ENCODE measurements at regions not wholly inside any gene's neighbourhood (a gene's known extent, or its start where the extent isn't known, plus 50 kb on each side); places are given as distances from the start of the nearest gene placed in this dataset.

GRCh38 chr10:110433740-110434139, 64.0 kb upstream of the DUSP5 start:
- DNase-seq (ENCODE audit: low spot score): no peak

DNA sequence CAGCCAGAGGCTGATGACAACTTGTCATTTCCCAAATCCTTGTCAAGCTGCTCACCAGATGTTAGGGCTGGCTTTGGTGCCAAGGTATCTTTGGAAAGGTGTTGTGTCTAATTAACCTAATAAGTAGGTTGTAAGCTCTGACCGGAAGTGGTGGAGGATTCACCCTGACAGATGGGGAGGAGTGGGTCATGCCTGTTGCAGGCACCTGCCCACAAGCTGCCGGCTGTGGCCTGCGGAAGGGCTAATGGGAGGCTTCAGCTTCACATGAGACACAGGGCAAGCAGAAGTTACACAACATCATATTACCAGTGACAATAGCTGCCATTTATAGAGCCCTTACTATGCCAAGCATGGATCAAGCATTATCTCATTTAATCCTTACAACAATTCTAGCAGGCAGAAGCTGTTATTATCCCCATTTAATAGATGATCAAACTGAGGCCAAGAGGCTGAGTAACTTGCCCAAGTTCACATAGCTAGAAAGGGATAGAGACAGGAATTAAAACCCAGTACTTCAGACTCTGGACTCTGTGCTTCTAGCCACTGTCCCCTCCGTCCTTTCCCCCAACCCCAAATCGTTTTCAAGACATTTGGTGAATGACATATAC, 63.1 kb upstream of the DUSP5 start:
- DNase-seq (ENCODE audit: low spot score): no peak

DNA sequence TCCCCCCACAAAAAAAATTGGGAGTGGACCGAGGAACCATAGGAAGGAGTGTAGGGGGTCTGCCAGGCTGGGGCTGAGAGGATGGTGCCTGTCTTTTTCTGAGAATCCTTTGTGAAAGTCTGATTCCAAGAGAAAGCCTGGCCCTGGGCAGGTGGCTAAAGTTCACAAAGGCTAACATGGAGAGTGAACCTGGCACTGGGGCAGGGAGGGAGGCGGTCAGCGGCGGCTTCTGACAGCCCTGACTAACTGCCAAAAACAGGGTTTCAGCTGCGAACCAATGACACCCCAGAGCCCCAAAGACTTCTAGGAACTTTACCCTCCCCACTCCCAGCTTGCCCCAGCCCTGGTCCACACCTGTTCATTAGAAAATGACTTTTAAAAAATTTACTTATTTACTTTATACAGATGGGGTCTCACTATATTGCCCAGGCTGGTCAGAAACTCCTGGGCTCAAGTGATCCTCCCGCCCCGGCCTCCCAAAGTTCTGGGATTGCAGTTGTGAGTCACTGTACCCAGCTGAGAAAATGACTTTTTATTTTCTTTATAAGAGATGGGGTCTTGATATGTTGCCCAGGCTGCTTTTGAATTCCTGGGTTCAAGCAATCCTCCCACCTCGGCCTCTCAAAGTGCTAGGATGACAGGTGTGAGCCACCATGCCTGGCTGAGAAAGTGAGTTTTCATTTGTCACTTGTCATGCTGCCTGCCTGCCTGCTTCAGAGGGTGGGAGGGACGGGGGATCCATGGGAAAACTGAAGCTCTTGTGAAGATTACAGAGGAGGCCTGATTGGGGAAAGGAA, 61.0 kb upstream of the DUSP5 start:
- no peak for DNase-seq (ENCODE audit: low spot score)

DNA sequence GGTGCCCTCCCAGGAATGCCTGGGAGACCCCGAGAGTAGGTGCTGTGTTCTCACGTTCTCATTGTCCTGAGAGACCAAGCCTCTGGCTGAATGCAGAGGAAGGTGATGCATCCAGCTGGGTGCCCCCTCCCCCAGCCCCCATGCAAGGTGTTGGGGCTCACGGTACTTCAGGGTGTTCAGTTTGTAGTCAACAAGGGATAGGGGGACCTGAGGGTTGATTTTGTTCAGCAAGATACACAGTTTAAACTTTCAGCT, 60.4 kb upstream of the DUSP5 start:
- no peak for DNase-seq (ENCODE audit: low spot score)

GRCh38 chr10:110437761-110438341, 59.9 kb upstream of the DUSP5 start:
- DNase-seq (ENCODE audit: low spot score): no peak

DNA sequence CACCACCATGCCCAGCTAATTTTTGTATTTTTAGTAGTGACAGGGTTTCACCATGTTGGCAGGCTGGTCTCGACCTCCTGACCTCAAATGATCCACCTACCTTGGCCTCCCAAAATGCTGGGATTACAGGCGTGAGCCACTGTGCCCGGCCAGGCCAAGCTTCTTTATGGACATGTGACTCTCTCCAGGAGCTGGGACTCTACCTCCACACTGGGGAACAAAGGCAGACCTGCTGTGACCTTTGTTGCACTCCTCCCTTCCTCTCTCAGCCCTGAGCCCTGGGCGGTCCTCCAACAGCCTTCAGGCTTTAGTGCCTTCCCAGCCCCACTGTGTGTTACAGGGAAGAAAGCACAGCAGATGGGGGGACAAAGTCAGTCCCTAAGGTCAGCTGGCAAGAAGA, 55.0 kb upstream of the DUSP5 start:
- no peak for DNase-seq (ENCODE audit: low spot score)

- DNase-seq (ENCODE audit: low spot score): no peak
These were observed 54.3 kb upstream of the DUSP5 start for GRCh38 chr10:110443239-110444003.

DNA sequence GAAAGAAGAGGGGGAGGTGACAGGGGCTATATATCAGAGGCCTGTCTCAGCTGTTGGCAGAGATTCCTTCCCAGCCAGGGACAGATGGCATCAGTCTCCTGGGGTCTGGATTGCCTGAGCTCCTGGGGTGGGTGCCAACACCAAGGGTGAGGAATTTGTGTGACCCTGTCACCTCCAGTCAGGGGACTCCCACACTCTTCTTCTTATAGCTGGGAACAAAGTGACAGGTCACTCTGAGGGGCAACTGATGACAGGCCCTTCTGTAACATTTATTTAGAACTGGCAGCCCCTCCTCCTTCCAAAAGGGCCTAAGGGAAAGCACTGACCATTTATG, 53.7 kb upstream of the DUSP5 start:
- no peak for DNase-seq (ENCODE audit: low spot score)

- DNase-seq (ENCODE audit: low spot score): no peak
These were observed 51.8 kb upstream of the DUSP5 start for GRCh38 chr10:110445871-110446270.

DNA sequence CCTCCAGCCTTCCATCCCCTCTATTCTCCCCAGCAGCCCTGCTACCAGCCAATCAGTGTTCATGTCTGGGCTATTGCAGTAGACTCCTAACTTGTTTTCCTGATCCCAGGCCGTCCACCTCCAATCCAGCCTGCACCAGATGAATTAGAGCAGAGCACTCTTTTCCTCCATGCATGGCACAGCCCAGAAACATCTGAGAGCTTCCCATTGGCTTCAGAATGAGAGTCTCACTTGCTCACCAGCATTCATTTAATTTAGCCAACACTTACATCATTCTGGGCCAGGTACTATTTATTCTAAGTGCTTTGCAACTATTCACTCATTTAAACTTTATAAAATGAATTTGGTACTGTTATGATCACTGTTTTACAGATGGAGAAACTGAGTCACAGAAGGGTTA, 51.4 kb upstream of the DUSP5 start:
- no peak for DNase-seq (ENCODE audit: low spot score)

- no peak for DNase-seq (ENCODE audit: low spot score)
These were observed 50.6 kb upstream of the DUSP5 start for GRCh38 chr10:110446954-110447608.

- no peak for DNase-seq (ENCODE audit: low spot score)
These were observed 49.8 kb upstream of the DUSP5 start for GRCh38 chr10:110447886-110448285.
